ENCODE measurements at regions not wholly inside any gene's neighbourhood (a gene's known extent, or its start where the extent isn't known, plus 50 kb on each side); places are given as distances from the start of the nearest gene placed in this dataset.

DNA sequence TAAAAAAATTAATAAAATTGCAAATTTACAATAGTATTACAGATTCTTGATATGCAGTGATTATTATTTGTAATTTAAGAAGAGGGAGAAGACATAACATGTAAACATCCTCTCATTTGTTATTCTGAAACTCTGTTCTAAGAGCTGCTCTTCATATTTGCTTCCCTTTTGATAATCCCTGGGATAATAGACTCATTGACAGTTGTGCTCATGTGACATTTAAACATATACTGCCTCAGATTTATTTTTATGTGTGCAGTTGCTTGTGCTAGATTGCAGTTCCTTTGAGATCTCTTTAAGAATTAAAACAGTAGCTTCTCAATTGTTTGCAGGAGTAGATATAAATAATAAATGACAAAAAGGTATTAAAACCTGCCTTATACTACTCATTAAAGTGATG lies 605.1 kb upstream of the CNTNAP5 start:
- TF ChIP-seq, protein P1, sequence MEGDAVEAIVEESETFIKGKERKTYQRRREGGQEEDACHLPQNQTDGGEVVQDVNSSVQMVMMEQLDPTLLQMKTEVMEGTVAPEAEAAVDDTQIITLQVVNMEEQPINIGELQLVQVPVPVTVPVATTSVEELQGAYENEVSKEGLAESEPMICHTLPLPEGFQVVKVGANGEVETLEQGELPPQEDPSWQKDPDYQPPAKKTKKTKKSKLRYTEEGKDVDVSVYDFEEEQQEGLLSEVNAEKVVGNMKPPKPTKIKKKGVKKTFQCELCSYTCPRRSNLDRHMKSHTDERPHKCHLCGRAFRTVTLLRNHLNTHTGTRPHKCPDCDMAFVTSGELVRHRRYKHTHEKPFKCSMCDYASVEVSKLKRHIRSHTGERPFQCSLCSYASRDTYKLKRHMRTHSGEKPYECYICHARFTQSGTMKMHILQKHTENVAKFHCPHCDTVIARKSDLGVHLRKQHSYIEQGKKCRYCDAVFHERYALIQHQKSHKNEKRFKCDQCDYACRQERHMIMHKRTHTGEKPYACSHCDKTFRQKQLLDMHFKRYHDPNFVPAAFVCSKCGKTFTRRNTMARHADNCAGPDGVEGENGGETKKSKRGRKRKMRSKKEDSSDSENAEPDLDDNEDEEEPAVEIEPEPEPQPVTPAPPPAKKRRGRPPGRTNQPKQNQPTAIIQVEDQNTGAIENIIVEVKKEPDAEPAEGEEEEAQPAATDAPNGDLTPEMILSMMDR (conservative IDR thresholded peaks at IDR 0.05), result no peak
- no peak for TF ChIP-seq EZH2 (IDR thresholded peaks at IDR 0.05; ENCODE audit: low read depth)
- DNase-seq, result no peak
- CTCF ChIA-PET, result no interaction called here
- Histone ChIP-seq H3K4me1 (replicated peaks; ENCODE audit: insufficient read depth) (no peaks in the 10 kb centered on the region), H3K4me3 (no peak overlapping the region), H3K9me2 (ENCODE audit: insufficient read depth) (no peaks in the 10 kb centered on the region), H4K20me1 (ENCODE audit: insufficient read depth) (no peaks in the 10 kb centered on the region), H3K9me3 (ENCODE audit: insufficient read depth, low read depth) (no peaks in the 10 kb centered on the region), H3F3A (ENCODE audit: insufficient read depth, low read depth) (no peaks in the 10 kb centered on the region), H3K79me2 (ENCODE audit: low read depth) (no peaks in the 10 kb centered on the region), H2AFZ (no peak overlapping the region), H3K36me3 (ENCODE audit: low read depth) (no peaks in the 10 kb centered on the region), H3K27me3 (ENCODE audit: insufficient read depth, low read depth) (no peaks in the 10 kb centered on the region; the same call in 1 of the 2 replicates), H3K27ac (no peak overlapping the region), H3K4me2 (no peak overlapping the region)
- intact Hi-C loops (cut with micrococcal nuclease; ENCODE audit: unreplicated experiment), result no loop called here
- BruUV-seq (replicated peaks), result no TSS peak
- POLR2A ChIA-PET (ENCODE audit: unreplicated experiment), result no interaction called here

DNA sequence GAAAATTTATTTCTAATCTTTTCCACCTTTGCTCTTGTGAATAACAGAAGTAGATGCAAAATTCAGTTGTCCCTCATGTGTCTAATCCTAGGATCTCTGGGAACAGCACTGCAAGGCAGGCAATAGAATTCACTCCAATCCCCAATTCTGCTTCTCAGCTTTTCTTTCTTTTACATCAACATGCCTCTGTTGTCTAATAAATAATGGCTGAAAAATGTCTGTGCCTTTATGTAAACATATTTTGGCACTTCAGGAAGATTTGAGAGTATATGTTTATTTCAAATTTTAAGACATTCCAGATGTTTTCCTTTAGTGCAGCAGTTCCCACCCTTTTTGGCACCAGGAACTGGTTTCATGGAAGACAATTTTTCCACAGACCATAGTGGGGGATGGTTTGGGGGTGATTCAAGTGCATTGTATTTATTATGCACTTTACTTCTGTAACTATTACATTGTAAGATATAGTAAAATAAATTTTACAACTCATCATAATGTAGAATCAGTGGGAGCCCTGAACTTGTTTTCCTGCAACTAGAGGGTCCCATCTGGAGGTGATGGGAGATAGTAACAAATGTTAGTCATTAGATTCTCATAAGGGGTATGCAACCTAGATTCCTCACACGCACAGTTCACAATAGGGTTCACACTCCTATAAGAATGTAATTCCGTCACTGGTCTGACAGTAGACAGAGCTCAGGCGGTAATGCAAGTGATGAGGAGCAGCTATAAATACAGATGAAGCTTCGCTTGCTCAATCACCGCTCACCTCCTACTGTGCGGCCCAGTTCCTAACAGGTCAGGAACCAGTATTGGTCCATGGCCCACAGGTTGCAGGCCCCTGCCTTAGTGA lies 590.3 kb upstream of the CNTNAP5 start:
- Histone ChIP-seq H3F3A (ENCODE audit: insufficient read depth, low read depth) (no peaks in the 10 kb centered on the region), H3K9me3 (ENCODE audit: insufficient read depth, low read depth) (no peaks in the 10 kb centered on the region; the same call in 1 of the 2 replicates), H4K20me1 (ENCODE audit: insufficient read depth) (no peaks in the 10 kb centered on the region), H3K79me2 (ENCODE audit: low read depth) (no peaks in the 10 kb centered on the region), H3K27ac (no peak overlapping the region), H3K9me2 (ENCODE audit: insufficient read depth) (no peaks in the 10 kb centered on the region), H3K4me1 (replicated peaks; ENCODE audit: insufficient read depth) (no peaks in the 10 kb centered on the region), H3K36me3 (ENCODE audit: low read depth) (no peaks in the 10 kb centered on the region), H3K4me3 (no peak overlapping the region), H3K27me3 (ENCODE audit: insufficient read depth, low read depth) (no peaks in the 10 kb centered on the region), H2AFZ (no peak overlapping the region), H3K4me2 (no peak overlapping the region)
- ChIA-PET POLR2A (ENCODE audit: unreplicated experiment) (no interaction called here), CTCF (no interaction called here)
- DNase-seq, result no peak
- intact Hi-C loops (cut with micrococcal nuclease; ENCODE audit: unreplicated experiment), result no loop called here
- no peak for TF ChIP-seq EZH2 (IDR thresholded peaks at IDR 0.05; ENCODE audit: low read depth)
- no TSS peak for BruUV-seq (replicated peaks)

DNA sequence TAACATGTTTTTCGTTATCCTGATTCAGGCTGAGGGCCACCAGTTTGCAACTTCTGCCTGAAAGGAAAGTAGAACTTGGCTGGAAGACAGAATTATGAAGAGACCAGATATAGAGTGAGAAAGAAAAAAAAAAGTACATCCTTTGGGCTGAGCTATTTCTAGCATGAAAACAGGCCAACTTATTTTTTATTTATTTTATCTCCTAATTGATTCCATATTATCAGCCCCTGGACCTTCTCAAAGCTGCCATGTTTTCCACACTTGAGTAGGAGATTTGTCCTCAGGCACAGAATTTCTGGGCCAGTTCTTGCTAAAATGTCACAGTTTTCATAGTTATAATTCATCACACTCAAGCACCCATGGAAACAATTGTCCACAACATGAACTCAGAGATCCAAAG lies 586.8 kb upstream of the CNTNAP5 start:
- Histone ChIP-seq H2AFZ (no peak overlapping the region), H4K20me1 (ENCODE audit: insufficient read depth) (no peaks in the 10 kb centered on the region), H3K79me2 (ENCODE audit: low read depth) (no peaks in the 10 kb centered on the region), H3K36me3 (ENCODE audit: low read depth) (no peaks in the 10 kb centered on the region), H3K9me3 (ENCODE audit: insufficient read depth, low read depth) (no peaks in the 10 kb centered on the region; the same call in 1 of the 2 replicates), H3K4me2 (no peak overlapping the region), H3K4me3 (no peak overlapping the region), H3K9me2 (ENCODE audit: insufficient read depth) (0 out of 2 replicates have a peak, but pooled peaks cover 4% of the 10 kb centered on the region), H3K27ac (no peak overlapping the region), H3K4me1 (replicated peaks; ENCODE audit: insufficient read depth) (no peaks in the 10 kb centered on the region), H3K27me3 (ENCODE audit: insufficient read depth, low read depth) (no peaks in the 10 kb centered on the region), H3F3A (ENCODE audit: insufficient read depth, low read depth) (no peaks in the 10 kb centered on the region)
- DNase-seq, result no peak
- intact Hi-C loops (cut with micrococcal nuclease; ENCODE audit: unreplicated experiment), result no loop called here
- POLR2A ChIA-PET (ENCODE audit: unreplicated experiment), result no interaction called here
- no TSS peak for BruUV-seq (replicated peaks)
- CTCF ChIA-PET, result no interaction called here
- TF ChIP-seq EZH2 (IDR thresholded peaks at IDR 0.05; ENCODE audit: low read depth), result no peak
- TF ChIP-seq, protein P1 (conservative IDR thresholded peaks at IDR 0.05), result no peak

Data from PC-9 (cell line).